Endodermal cell (in vitro differentiated cells): ENCODE measurements at regions not wholly inside any gene's neighbourhood (a gene's known extent, or its start where the extent isn't known, plus 50 kb on each side); places are given as distances from the start of the nearest gene placed in this dataset.

Source experiments
- DNase-seq: peaks from one replicate; pipeline ENCODE4 v3.0.0-alpha.2; 2017
- H3K27ac ChIP-seq: 2 replicates; pipeline ENCODE4 v1.5.1; 2013; ENCODE audit warnings: mild to moderate bottlenecking, low read depth, low read length, moderate library complexity
- H3K27me3 ChIP-seq: 2 replicates; pipeline ENCODE4 v1.6.1; 2013; ENCODE audit warnings: mild to moderate bottlenecking, low read length, moderate library complexity; ENCODE audit not compliant: insufficient read depth, control insufficient read depth, poor library complexity, severe bottlenecking
- H3K36me3 ChIP-seq: 2 replicates; pipeline ENCODE4 v1.7.0; 2013; ENCODE audit warnings: mild to moderate bottlenecking, low read length, moderate library complexity; ENCODE audit not compliant: control insufficient read depth, insufficient read depth
- H3K4me1 ChIP-seq: one replicate; pipeline ENCODE4 v1.7.0; 2013; ENCODE audit warnings: low read length; ENCODE audit not compliant: control insufficient read depth, insufficient read depth
- H3K4me3 ChIP-seq: 2 replicates; pipeline ENCODE4 v1.5.1; 2013; ENCODE audit warnings: mild to moderate bottlenecking, low read length, moderate library complexity
- H3K9ac ChIP-seq: 2 replicates; pipeline ENCODE4 v1.6.1; 2013; ENCODE audit warnings: mild to moderate bottlenecking, low read length, moderate library complexity; ENCODE audit not compliant: poor library complexity, severe bottlenecking; ENCODE audit errors: extremely low read depth
- H3K9me3 ChIP-seq: 2 replicates; pipeline ENCODE4 v1.6.1; 2013; ENCODE audit warnings: mild to moderate bottlenecking, low read length, moderate library complexity; ENCODE audit not compliant: control insufficient read depth
- H3K27ac Mint-ChIP-seq: 2 replicates; pipeline ENCODE4 v1.8.0; 2020; ENCODE audit warnings: mixed read lengths
- H3K27me3 Mint-ChIP-seq: 2 replicates; pipeline ENCODE4 v1.8.0; 2021; ENCODE audit warnings: mild to moderate bottlenecking, mixed read lengths; ENCODE audit not compliant: insufficient read depth
- H3K36me3 Mint-ChIP-seq: 2 replicates; pipeline ENCODE4 v1.8.0; 2020; ENCODE audit warnings: low read depth, mixed read lengths
- H3K4me1 Mint-ChIP-seq: 2 replicates; pipeline ENCODE4 v1.8.0; 2020; ENCODE audit warnings: mixed read lengths
- H3K4me3 Mint-ChIP-seq: 2 replicates; pipeline ENCODE4 v1.8.0; 2020; ENCODE audit warnings: mild to moderate bottlenecking, moderate library complexity, mixed read lengths
- H3K9me3 Mint-ChIP-seq: 2 replicates; pipeline ENCODE4 v1.8.0; 2020; ENCODE audit warnings: mild to moderate bottlenecking, mixed read lengths
- CTCF ChIP-seq: fragments of 200-600 bp; sonication (generic); conservative IDR thresholded peaks from 2 replicates; pipeline ENCODE4 v1.5.0; 2021; ENCODE audit warnings: antibody characterized with exemption, mild to moderate bottlenecking
- WGBS, 2 experiments: methylation state at CpG; one replicate each; pipeline versions ENCODE4 v1.1.5 to v1.1.7; 2013; ENCODE audit warnings: missing lambda C conversion rate in 2 of 2, mixed read lengths in 1 of 2; ENCODE audit not compliant: insufficient coverage in 1 of 2, insufficient read length in 1 of 2; 5-methylcytosine and 5-hydroxymethylcytosine counted together

- Histone ChIP-seq H3K4me3 (no peak overlapping the region), H3K36me3 (no peaks in the 10 kb centered on the region), H3K9me3 (no peaks in the 10 kb centered on the region), H3K27ac (no peak overlapping the region), H3K9ac (no peak overlapping the region), H3K4me1 (no peaks in the 10 kb centered on the region), H3K27me3 (no peaks in the 10 kb centered on the region)
- Mint-ChIP-seq H3K27ac (no peak overlapping the region), H3K27me3 (no peaks in the 10 kb centered on the region), H3K36me3 (no peaks in the 10 kb centered on the region), H3K4me3 (no peak overlapping the region), H3K4me1 (no peaks in the 10 kb centered on the region), H3K9me3 (no peaks in the 10 kb centered on the region)
- TF ChIP-seq CTCF, result no peak
- DNase-seq, result no peak
Observed at GRCh38 chr1:185495007-185495406, 178.0 kb upstream of the IVNS1ABP start.

GRCh38 chr1:185492089-185492825 lies 175.2 kb upstream of the IVNS1ABP start:
- Histone ChIP-seq H3K4me3 (no peak overlapping the region), H3K9me3 (no peaks in the 10 kb centered on the region), H3K36me3 (no peaks in the 10 kb centered on the region), H3K27ac (no peak overlapping the region), H3K9ac (no peak overlapping the region), H3K27me3 (no peaks in the 10 kb centered on the region), H3K4me1 (no peaks in the 10 kb centered on the region)
- Mint-ChIP-seq H3K27me3 (no peaks in the 10 kb centered on the region), H3K27ac (no peak overlapping the region), H3K4me3 (no peak overlapping the region), H3K4me1 (peaks cover 16% of the 10 kb centered on the region), H3K36me3 (no peaks in the 10 kb centered on the region), H3K9me3 (no peaks in the 10 kb centered on the region)
- TF ChIP-seq CTCF, result no peak
- DNase-seq, result no peak

- Histone ChIP-seq H3K27ac (no peak overlapping the region), H3K9me3 (no peaks in the 10 kb centered on the region), H3K4me1 (no peaks in the 10 kb centered on the region), H3K9ac (no peak overlapping the region), H3K36me3 (no peaks in the 10 kb centered on the region), H3K27me3 (no peaks in the 10 kb centered on the region), H3K4me3 (no peak overlapping the region)
- Mint-ChIP-seq H3K27me3 (no peaks in the 10 kb centered on the region), H3K4me1 (peaks cover 16% of the 10 kb centered on the region), H3K9me3 (no peaks in the 10 kb centered on the region), H3K27ac (no peak overlapping the region), H3K36me3 (no peaks in the 10 kb centered on the region), H3K4me3 (no peak overlapping the region)
- TF ChIP-seq CTCF, result no peak
- no peak for DNase-seq
- 89 to 100% methylated on average over 2 of the region's 2 CpGs for WGBS, 2 experiments
Observed at GRCh38 chr1:185491604-185492003, 174.6 kb upstream of the IVNS1ABP start.
